ENCODE measurements at regions not wholly inside any gene's neighbourhood (a gene's known extent, or its start where the extent isn't known, plus 50 kb on each side); places are given as distances from the start of the nearest gene placed in this dataset.
"Not testable (repeated sequence)": the region's sequence is repeated elsewhere in the genome, so short reads cannot be mapped to it uniquely, and the experiment has no call there.

- DNase-seq: no peak
- peaks cover 26% of the 10 kb centered on the region for H3K9me3 ChIP-seq (replicated peaks)
- H3K27ac ChIP-seq (replicated peaks): no peak overlapping the region
- no peaks in the 10 kb centered on the region for H3K4me1 ChIP-seq
- no peak overlapping the region for H3K4me3 ChIP-seq
- intact Hi-C loops (cut with micrococcal nuclease): no loop called here
- no peaks in the 10 kb centered on the region for H3K27me3 ChIP-seq (ENCODE audit: low read depth)
- no peaks in the 10 kb centered on the region for H3K36me3 ChIP-seq
- TF ChIP-seq CTCF (IDR thresholded peaks at IDR 0.05; ENCODE audit: borderline replicate concordance): no peak
These were observed 804.2 kb downstream of the ANKRD7 start for GRCh38 chr7:119028736-119029135.

- not testable (repeated sequence) for H3K27ac ChIP-seq (replicated peaks); DNase-seq
These were observed 807.6 kb downstream of the ANKRD7 start for GRCh38 chr7:119032136-119032535.

GRCh38 chr7:119033641-119034040 lies 809.1 kb downstream of the ANKRD7 start:
- Histone ChIP-seq H3K9me3 (replicated peaks) (peaks cover 29% of the 10 kb centered on the region), H3K36me3 (no peaks in the 10 kb centered on the region), H3K27me3 (ENCODE audit: low read depth) (no peaks in the 10 kb centered on the region), H3K4me1 (no peaks in the 10 kb centered on the region), H3K27ac (replicated peaks) (no peak overlapping the region), H3K4me3 (no peak overlapping the region)
- DNase-seq: no peak
- no peak for TF ChIP-seq CTCF (IDR thresholded peaks at IDR 0.05; ENCODE audit: borderline replicate concordance)
- intact Hi-C loops (cut with micrococcal nuclease): no loop called here

More at GRCh38 chr7:119032136-119032535, 807.6 kb downstream of the ANKRD7 start:
- H3K27me3 ChIP-seq (ENCODE audit: low read depth); intact Hi-C loops (cut with micrococcal nuclease); H3K4me1 ChIP-seq; H3K4me3 ChIP-seq; H3K36me3 ChIP-seq: not testable (repeated sequence)
- H3K9me3 ChIP-seq (replicated peaks): peaks cover 22% of the 10 kb centered on the region

GRCh38 chr7:119037941-119038340 lies 813.4 kb downstream of the ANKRD7 start:
- Histone ChIP-seq H3K4me3 (no peak overlapping the region), H3K36me3 (no peaks in the 10 kb centered on the region), H3K27me3 (ENCODE audit: low read depth) (no peaks in the 10 kb centered on the region), H3K27ac (replicated peaks) (no peak overlapping the region), H3K4me1 (no peaks in the 10 kb centered on the region), H3K9me3 (replicated peaks) (peaks cover 12% of the 10 kb centered on the region)
- DNase-seq: no peak
- no peak for TF ChIP-seq CTCF (IDR thresholded peaks at IDR 0.05; ENCODE audit: borderline replicate concordance)
- intact Hi-C loops (cut with micrococcal nuclease): no loop called here

GRCh38 chr7:119046068-119046467 lies 821.6 kb downstream of the ANKRD7 start:
- Histone ChIP-seq H3K4me3 (no peak overlapping the region), H3K27me3 (ENCODE audit: low read depth) (no peaks in the 10 kb centered on the region), H3K36me3 (no peaks in the 10 kb centered on the region), H3K27ac (replicated peaks) (no peak overlapping the region), H3K4me1 (no peaks in the 10 kb centered on the region), H3K9me3 (replicated peaks) (peaks cover 7% of the 10 kb centered on the region)
- intact Hi-C loops (cut with micrococcal nuclease): no loop called here
- TF ChIP-seq CTCF (IDR thresholded peaks at IDR 0.05; ENCODE audit: borderline replicate concordance): no peak
- no peak for DNase-seq

- H3K4me1 ChIP-seq: no peaks in the 10 kb centered on the region
- intact Hi-C loops (cut with micrococcal nuclease): no loop called here
- H3K27me3 ChIP-seq (ENCODE audit: low read depth): no peaks in the 10 kb centered on the region
- H3K27ac ChIP-seq (replicated peaks): no peak overlapping the region
- H3K9me3 ChIP-seq (replicated peaks): no peaks in the 10 kb centered on the region
- no peak for DNase-seq
- no peaks in the 10 kb centered on the region for H3K36me3 ChIP-seq
- no peak overlapping the region for H3K4me3 ChIP-seq
- no peak for TF ChIP-seq CTCF (IDR thresholded peaks at IDR 0.05; ENCODE audit: borderline replicate concordance)
These were observed 841.5 kb downstream of the ANKRD7 start for GRCh38 chr7:119065966-119066365.
